ENCODE measurements at regions not wholly inside any gene's neighbourhood (a gene's known extent, or its start where the extent isn't known, plus 50 kb on each side); places are given as distances from the start of the nearest gene placed in this dataset.

DNA sequence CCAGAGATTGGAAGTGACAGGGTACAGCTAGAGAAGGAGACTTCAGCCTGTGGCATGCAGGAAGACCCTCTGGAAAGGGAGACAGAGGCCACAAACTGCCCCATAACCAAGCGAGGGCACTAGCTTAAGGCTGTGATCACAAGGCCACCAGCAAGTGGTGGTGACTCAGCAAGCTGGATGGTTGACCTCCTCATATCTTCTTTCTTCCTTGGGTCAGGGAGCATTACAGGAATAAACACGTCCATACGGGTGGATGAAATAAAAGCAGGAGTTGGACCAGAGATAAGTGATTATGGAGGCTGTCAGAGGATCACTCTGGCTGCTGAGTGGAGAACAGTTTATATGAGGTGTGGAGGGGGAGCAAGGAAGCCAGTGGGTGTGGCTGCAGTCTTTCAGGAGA is 234.6 kb upstream of the TAS2R1 start:
- TF ChIP-seq, protein P1, sequence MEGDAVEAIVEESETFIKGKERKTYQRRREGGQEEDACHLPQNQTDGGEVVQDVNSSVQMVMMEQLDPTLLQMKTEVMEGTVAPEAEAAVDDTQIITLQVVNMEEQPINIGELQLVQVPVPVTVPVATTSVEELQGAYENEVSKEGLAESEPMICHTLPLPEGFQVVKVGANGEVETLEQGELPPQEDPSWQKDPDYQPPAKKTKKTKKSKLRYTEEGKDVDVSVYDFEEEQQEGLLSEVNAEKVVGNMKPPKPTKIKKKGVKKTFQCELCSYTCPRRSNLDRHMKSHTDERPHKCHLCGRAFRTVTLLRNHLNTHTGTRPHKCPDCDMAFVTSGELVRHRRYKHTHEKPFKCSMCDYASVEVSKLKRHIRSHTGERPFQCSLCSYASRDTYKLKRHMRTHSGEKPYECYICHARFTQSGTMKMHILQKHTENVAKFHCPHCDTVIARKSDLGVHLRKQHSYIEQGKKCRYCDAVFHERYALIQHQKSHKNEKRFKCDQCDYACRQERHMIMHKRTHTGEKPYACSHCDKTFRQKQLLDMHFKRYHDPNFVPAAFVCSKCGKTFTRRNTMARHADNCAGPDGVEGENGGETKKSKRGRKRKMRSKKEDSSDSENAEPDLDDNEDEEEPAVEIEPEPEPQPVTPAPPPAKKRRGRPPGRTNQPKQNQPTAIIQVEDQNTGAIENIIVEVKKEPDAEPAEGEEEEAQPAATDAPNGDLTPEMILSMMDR (IDR thresholded peaks at IDR 0.05; ENCODE audit: low read depth, low read length, missing input control): no peak
- TF ChIP-seq, protein P2, sequence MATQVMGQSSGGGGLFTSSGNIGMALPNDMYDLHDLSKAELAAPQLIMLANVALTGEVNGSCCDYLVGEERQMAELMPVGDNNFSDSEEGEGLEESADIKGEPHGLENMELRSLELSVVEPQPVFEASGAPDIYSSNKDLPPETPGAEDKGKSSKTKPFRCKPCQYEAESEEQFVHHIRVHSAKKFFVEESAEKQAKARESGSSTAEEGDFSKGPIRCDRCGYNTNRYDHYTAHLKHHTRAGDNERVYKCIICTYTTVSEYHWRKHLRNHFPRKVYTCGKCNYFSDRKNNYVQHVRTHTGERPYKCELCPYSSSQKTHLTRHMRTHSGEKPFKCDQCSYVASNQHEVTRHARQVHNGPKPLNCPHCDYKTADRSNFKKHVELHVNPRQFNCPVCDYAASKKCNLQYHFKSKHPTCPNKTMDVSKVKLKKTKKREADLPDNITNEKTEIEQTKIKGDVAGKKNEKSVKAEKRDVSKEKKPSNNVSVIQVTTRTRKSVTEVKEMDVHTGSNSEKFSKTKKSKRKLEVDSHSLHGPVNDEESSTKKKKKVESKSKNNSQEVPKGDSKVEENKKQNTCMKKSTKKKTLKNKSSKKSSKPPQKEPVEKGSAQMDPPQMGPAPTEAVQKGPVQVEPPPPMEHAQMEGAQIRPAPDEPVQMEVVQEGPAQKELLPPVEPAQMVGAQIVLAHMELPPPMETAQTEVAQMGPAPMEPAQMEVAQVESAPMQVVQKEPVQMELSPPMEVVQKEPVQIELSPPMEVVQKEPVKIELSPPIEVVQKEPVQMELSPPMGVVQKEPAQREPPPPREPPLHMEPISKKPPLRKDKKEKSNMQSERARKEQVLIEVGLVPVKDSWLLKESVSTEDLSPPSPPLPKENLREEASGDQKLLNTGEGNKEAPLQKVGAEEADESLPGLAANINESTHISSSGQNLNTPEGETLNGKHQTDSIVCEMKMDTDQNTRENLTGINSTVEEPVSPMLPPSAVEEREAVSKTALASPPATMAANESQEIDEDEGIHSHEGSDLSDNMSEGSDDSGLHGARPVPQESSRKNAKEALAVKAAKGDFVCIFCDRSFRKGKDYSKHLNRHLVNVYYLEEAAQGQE (IDR thresholded peaks at IDR 0.05): no peak
- TF ChIP-seq, protein P3, sequence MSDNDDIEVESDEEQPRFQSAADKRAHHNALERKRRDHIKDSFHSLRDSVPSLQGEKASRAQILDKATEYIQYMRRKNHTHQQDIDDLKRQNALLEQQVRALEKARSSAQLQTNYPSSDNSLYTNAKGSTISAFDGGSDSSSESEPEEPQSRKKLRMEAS (IDR thresholded peaks at IDR 0.05): no peak
- TF ChIP-seq SP1 (IDR thresholded peaks at IDR 0.05) (no peak), TAF1 (conservative IDR thresholded peaks at IDR 0.05) (no peak), RAD21 (IDR thresholded peaks at IDR 0.05) (no peak), YY1 (IDR thresholded peaks at IDR 0.05) (no peak), JUND (IDR thresholded peaks at IDR 0.05) (no peak)
- TF ChIP-seq, protein P4, sequence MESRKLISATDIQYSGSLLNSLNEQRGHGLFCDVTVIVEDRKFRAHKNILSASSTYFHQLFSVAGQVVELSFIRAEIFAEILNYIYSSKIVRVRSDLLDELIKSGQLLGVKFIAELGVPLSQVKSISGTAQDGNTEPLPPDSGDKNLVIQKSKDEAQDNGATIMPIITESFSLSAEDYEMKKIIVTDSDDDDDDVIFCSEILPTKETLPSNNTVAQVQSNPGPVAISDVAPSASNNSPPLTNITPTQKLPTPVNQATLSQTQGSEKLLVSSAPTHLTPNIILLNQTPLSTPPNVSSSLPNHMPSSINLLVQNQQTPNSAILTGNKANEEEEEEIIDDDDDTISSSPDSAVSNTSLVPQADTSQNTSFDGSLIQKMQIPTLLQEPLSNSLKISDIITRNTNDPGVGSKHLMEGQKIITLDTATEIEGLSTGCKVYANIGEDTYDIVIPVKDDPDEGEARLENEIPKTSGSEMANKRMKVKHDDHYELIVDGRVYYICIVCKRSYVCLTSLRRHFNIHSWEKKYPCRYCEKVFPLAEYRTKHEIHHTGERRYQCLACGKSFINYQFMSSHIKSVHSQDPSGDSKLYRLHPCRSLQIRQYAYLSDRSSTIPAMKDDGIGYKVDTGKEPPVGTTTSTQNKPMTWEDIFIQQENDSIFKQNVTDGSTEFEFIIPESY (IDR thresholded peaks at IDR 0.05): no peak
